PFSK-1 (cell line): ENCODE measurements at regions not wholly inside any gene's neighbourhood (a gene's known extent, or its start where the extent isn't known, plus 50 kb on each side); places are given as distances from the start of the nearest gene placed in this dataset.

ENCODE experiments used
- FOXP2 ChIP-seq: optimal IDR thresholded peaks from 2 replicates; pipeline ENCODE3; 2011; ENCODE audit warnings: borderline replicate concordance, control low read depth, inconsistent platforms; ENCODE audit not compliant: insufficient read depth; ENCODE audit errors: extremely low read length, extremely low read depth
- POLR2AphosphoS5 ChIP-seq: IDR thresholded peaks from 2 replicates; pipeline ENCODE4 v1.6.1; 2012; ENCODE audit warnings: low read depth, mild to moderate bottlenecking, control low read depth, low read length, moderate library complexity
- REST ChIP-seq, 2 experiments: IDR thresholded peaks; 2 replicates each; pipeline versions ENCODE4 v1.6.1 to v1.8.0; 2011 to 2012; ENCODE audit warnings: low read depth in 2 of 2, low read length in 2 of 2, control low read depth in 1 of 2, inconsistent platforms in 1 of 2, mild to moderate bottlenecking in 1 of 2, moderate library complexity in 1 of 2; ENCODE audit not compliant: insufficient read depth in 1 of 2
- SIN3A ChIP-seq: IDR thresholded peaks from 2 replicates; pipeline ENCODE4 v1.6.1; 2012; ENCODE audit warnings: mild to moderate bottlenecking, low read length, moderate library complexity, borderline replicate concordance; ENCODE audit not compliant: insufficient read depth
- TAF1 ChIP-seq: IDR thresholded peaks from 2 replicates; pipeline ENCODE4 v1.6.1; 2012; ENCODE audit warnings: low read length, control low read depth, borderline replicate concordance; ENCODE audit not compliant: insufficient read depth

GRCh38 chr3:34346656-34347055 is 548.2 kb downstream of the PDCD6IP start:
- TF ChIP-seq TAF1 (no peak), REST (IDR thresholded peaks at IDR 0.05; ENCODE audit: insufficient read depth in 1 of 2, low read depth in 2 of 2, low read length in 2 of 2) (no peak), POLR2AphosphoS5 (no peak), SIN3A (no peak), FOXP2 (no peak)
